Mesothelial cell of epicardium (in vitro differentiated cells): ENCODE measurements at regions not wholly inside any gene's neighbourhood (a gene's known extent, or its start where the extent isn't known, plus 50 kb on each side); places are given as distances from the start of the nearest gene placed in this dataset.
A peak's percentile ranks its signal among the peaks of the same experiment; 100 is the strongest.

Source experiments
- DNase-seq, 2 experiments: peaks; one replicate each; pipeline ENCODE4 v3.0.0; 2021; ENCODE audit warnings: low spot score in 2 of 2; ENCODE audit not compliant: unreplicated experiment in 2 of 2
- H3K27ac Mint-ChIP-seq: 2 replicates; pipeline ENCODE4 v1.8.0; 2021; ENCODE audit warnings: mixed read lengths
- H3K27me3 Mint-ChIP-seq: 2 replicates; pipeline ENCODE4 v1.8.0; 2021; ENCODE audit warnings: low read depth, mixed read lengths
- H3K36me3 Mint-ChIP-seq: 2 replicates; pipeline ENCODE4 v1.8.0; 2021; ENCODE audit warnings: mixed read lengths
- H3K4me1 Mint-ChIP-seq: 2 replicates; pipeline ENCODE4 v1.8.0; 2021; ENCODE audit warnings: mixed read lengths
- H3K4me3 Mint-ChIP-seq: 2 replicates; pipeline ENCODE4 v1.8.0; 2021; ENCODE audit warnings: mild to moderate bottlenecking, moderate library complexity, mixed read lengths
- H3K9me3 Mint-ChIP-seq: 2 replicates; pipeline ENCODE4 v1.8.0; 2021; ENCODE audit warnings: mixed read lengths
- CTCF ChIP-seq: fragments of 200-600 bp; sonication (generic); IDR thresholded peaks from one replicate; pipeline ENCODE4 v1.5.0; 2021; ENCODE audit warnings: antibody characterized with exemption; ENCODE audit not compliant: unreplicated experiment

GRCh38 chr1:232150770-232151548 lies 479.0 kb downstream of the SIPA1L2 start:
- Mint-ChIP-seq H3K4me3 (no peak overlapping the region), H3K9me3 (no peaks in the 10 kb centered on the region), H3K36me3 (no peaks in the 10 kb centered on the region), H3K4me1 (peaks cover 13% of the 10 kb centered on the region), H3K27ac (no peak overlapping the region), H3K27me3 (no peaks in the 10 kb centered on the region)
- TF ChIP-seq CTCF, result no peak
- no peak for DNase-seq

- Mint-ChIP-seq H3K4me3 (no peak overlapping the region), H3K27ac (peak overlapping the region; percentile 53), H3K4me1 (peaks cover 13% of the 10 kb centered on the region), H3K9me3 (no peaks in the 10 kb centered on the region), H3K36me3 (no peaks in the 10 kb centered on the region), H3K27me3 (no peaks in the 10 kb centered on the region)
- DNase-seq, result no peak
- no peak for TF ChIP-seq CTCF
Measured at GRCh38 chr1:232149287-232150201, 480.4 kb downstream of the SIPA1L2 start.

- H3K9me3 Mint-ChIP-seq, result no peaks in the 10 kb centered on the region
- DNase-seq, result no peak
- peaks cover 13% of the 10 kb centered on the region for H3K4me1 Mint-ChIP-seq
- no peak overlapping the region for H3K4me3 Mint-ChIP-seq
- H3K27ac Mint-ChIP-seq, result no peak overlapping the region
- H3K27me3 Mint-ChIP-seq, result no peaks in the 10 kb centered on the region
- no peak for TF ChIP-seq CTCF
- H3K36me3 Mint-ChIP-seq, result no peaks in the 10 kb centered on the region
Measured at GRCh38 chr1:232147215-232147614, 482.7 kb downstream of the SIPA1L2 start.

- H3K4me1 Mint-ChIP-seq, result peaks cover 13% of the 10 kb centered on the region
- H3K27me3 Mint-ChIP-seq, result no peaks in the 10 kb centered on the region
- H3K4me3 Mint-ChIP-seq, result no peak overlapping the region
- no peak for DNase-seq
- H3K27ac Mint-ChIP-seq, result no peak overlapping the region
- no peaks in the 10 kb centered on the region for H3K9me3 Mint-ChIP-seq
- H3K36me3 Mint-ChIP-seq, result no peaks in the 10 kb centered on the region
- TF ChIP-seq CTCF, result no peak
Measured at GRCh38 chr1:232146514-232146913, 483.4 kb downstream of the SIPA1L2 start.

GRCh38 chr1:232145768-232146167 lies 484.2 kb downstream of the SIPA1L2 start:
- Mint-ChIP-seq H3K9me3 (no peaks in the 10 kb centered on the region), H3K36me3 (peaks cover 1% of the 10 kb centered on the region), H3K4me1 (peaks cover 13% of the 10 kb centered on the region), H3K27ac (no peak overlapping the region), H3K27me3 (no peaks in the 10 kb centered on the region), H3K4me3 (no peak overlapping the region)
- no peak for DNase-seq
- no peak for TF ChIP-seq CTCF
